Vagina (tissue), 2 donors: ENCODE measurements at regions not wholly inside any gene's neighbourhood (a gene's known extent, or its start where the extent isn't known, plus 50 kb on each side); places are given as distances from the start of the nearest gene placed in this dataset.

Source experiments
- DNase-seq, 2 donors: peaks; one replicate each; pipeline ENCODE4 v3.0.0-alpha.2; 2017; ENCODE audit errors: extremely low spot score in 2 of 2
- H3K27ac ChIP-seq: fragments of 200-600 bp; sonication (generic); one replicate; pipeline ENCODE4 v1.5.1; 2019
- H3K27me3 ChIP-seq: fragments of 200-600 bp; sonication (generic); one replicate; pipeline ENCODE4 v1.5.1; 2019
- H3K36me3 ChIP-seq, 2 donors: fragments of 200-600 bp; sonication (generic); one replicate each; pipeline ENCODE4 v1.5.1; 2017 to 2019
- H3K4me1 ChIP-seq: fragments of 200-600 bp; sonication (generic); one replicate; pipeline ENCODE4 v1.5.1; 2019
- H3K4me3 ChIP-seq, 2 donors: fragments of 200-600 bp; sonication (generic); 1 replicate in 1 of 2; 2 replicates in 1 of 2; pipeline ENCODE4 v1.5.1; 2016 to 2019
- H3K9me3 ChIP-seq: fragments of 200-600 bp; sonication (generic); one replicate; pipeline ENCODE4 v1.5.1; 2019
- POLR2A ChIP-seq, 2 donors: fragments of 450-650 bp; IDR thresholded peaks; one replicate each; pipeline ENCODE4 v1.6.1; 2017; ENCODE audit warnings: antibody characterized with exemption in 2 of 2, mild to moderate bottlenecking in 2 of 2, moderate library complexity in 2 of 2
- POLR2AphosphoS5 ChIP-seq, 2 donors: sonication (generic); formaldehyde crosslinking; IDR thresholded peaks; one replicate each; pipeline ENCODE4 v1.9.0; 2017; ENCODE audit warnings: antibody characterized with exemption in 2 of 2, mild to moderate bottlenecking in 2 of 2, low read depth in 1 of 2; ENCODE audit not compliant: insufficient read depth in 1 of 2
- intact Hi-C: fragments of 100-400 bp; cut with DNase I; formaldehyde crosslinking; loops from one replicate; pipeline ENCODE4 v1.15.1; 2023
- TF ChIP-seq, protein P1 (sequence below), 3 experiments: fragments of 450-650 bp in 2 of 3; fragments of 200-600 bp in 1 of 3; sonication (generic) in 1 of 3; IDR thresholded peaks; one replicate each; pipeline ENCODE4 v1.5.1; 2017 to 2019; ENCODE audit warnings: antibody characterized with exemption in 3 of 3, mild to moderate bottlenecking in 2 of 3, moderate library complexity in 2 of 3

DNA sequence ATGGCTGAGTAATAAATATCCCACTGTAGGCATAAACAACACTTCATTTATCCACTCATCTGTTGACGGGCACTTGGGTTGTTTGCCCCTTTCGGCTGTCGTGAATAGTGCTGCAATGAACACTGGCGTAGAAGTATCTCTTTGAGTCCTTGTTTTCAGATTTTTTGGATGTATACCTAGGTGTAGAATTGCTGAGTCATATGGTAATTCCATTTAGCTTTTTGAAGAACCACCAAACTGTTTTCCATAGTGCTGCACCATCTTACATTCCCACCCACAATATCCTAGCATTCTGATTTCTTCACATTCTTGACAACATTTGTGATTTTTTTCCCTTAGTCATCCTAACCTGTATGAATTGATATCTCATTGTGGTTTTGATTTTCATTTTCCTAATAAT is 109.0 kb downstream of the NXNL2 start:
- no peaks in the 10 kb centered on the region for H3K36me3 ChIP-seq
- intact Hi-C loops, result no loop called here
- DNase-seq, result no peak
- no peaks in the 10 kb centered on the region for H3K4me1 ChIP-seq
- H3K9me3 ChIP-seq, result no peaks in the 10 kb centered on the region
- H3K4me3 ChIP-seq, result no peak overlapping the region
- no peak overlapping the region for H3K27ac ChIP-seq
- no peak for TF ChIP-seq POLR2A (IDR thresholded peaks at IDR 0.05)
- TF ChIP-seq, protein P1, sequence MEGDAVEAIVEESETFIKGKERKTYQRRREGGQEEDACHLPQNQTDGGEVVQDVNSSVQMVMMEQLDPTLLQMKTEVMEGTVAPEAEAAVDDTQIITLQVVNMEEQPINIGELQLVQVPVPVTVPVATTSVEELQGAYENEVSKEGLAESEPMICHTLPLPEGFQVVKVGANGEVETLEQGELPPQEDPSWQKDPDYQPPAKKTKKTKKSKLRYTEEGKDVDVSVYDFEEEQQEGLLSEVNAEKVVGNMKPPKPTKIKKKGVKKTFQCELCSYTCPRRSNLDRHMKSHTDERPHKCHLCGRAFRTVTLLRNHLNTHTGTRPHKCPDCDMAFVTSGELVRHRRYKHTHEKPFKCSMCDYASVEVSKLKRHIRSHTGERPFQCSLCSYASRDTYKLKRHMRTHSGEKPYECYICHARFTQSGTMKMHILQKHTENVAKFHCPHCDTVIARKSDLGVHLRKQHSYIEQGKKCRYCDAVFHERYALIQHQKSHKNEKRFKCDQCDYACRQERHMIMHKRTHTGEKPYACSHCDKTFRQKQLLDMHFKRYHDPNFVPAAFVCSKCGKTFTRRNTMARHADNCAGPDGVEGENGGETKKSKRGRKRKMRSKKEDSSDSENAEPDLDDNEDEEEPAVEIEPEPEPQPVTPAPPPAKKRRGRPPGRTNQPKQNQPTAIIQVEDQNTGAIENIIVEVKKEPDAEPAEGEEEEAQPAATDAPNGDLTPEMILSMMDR (IDR thresholded peaks at IDR 0.05), result no peak
- TF ChIP-seq POLR2AphosphoS5 (IDR thresholded peaks at IDR 0.05; ENCODE audit: insufficient read depth in 1 of 2, low read depth in 1 of 2), result no peak
- no peaks in the 10 kb centered on the region for H3K27me3 ChIP-seq

DNA sequence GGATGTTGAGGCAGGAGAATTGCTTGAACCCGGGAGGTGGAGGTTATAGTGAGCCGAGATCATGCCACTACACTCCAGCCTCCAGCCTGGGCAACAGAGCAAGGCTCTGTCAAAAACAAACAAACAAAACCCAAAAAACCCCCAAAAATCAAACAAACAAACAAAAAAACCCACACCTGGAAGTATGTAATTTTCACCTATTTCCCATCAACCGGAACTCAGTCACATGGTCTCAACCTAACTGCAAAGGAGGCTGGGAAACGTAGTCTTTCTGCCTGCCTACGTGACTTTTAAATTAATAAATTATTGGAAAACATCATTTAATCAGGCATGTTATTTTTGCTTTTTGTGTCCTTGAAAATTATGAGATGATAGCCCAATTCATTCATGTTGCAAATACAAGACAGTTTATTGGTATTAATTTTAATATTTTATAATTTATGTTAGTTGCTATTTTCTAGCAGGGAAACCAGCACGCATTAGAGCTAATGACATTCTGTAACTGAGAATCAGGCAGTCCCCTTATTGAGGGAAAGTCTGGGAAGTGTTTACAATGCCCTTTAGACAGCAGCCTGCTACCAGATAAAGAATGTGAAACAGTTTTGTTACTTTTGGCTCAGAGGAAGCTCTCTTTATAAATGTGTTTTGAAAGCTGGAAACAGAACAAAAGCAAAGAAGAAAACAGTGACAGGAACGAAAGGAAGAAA is 110.3 kb downstream of the NXNL2 start:
- intact Hi-C loops, result no loop called here
- H3K27me3 ChIP-seq, result no peaks in the 10 kb centered on the region
- DNase-seq, result no peak
- no peak overlapping the region for H3K4me3 ChIP-seq
- H3K9me3 ChIP-seq, result no peaks in the 10 kb centered on the region
- TF ChIP-seq POLR2A (IDR thresholded peaks at IDR 0.05) (no peak), POLR2AphosphoS5 (IDR thresholded peaks at IDR 0.05; ENCODE audit: insufficient read depth in 1 of 2, low read depth in 1 of 2) (no peak)
- TF ChIP-seq, protein P1 (IDR thresholded peaks at IDR 0.05), result no peak
- no peaks in the 10 kb centered on the region for H3K36me3 ChIP-seq
- H3K4me1 ChIP-seq, result no peaks in the 10 kb centered on the region
- H3K27ac ChIP-seq, result no peak overlapping the region

DNA sequence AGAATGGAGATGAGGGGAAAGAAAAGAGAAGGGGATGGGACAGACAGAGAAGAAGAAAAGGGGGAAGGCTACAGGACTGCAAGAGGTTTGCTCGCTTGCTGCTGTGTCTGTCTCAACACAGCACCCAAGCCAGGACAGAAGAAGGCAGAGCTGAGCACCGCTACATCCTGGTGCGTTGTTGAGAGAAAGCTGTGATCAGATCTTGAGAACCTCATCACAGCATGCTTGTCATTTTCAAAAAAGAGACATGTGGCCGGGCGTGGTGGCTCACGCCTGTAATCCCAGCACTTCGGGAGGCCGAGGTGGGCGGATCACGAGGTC is 110.9 kb downstream of the NXNL2 start:
- no peak overlapping the region for H3K27ac ChIP-seq
- intact Hi-C loops, result no loop called here
- H3K4me3 ChIP-seq, result no peak overlapping the region
- no peaks in the 10 kb centered on the region for H3K27me3 ChIP-seq
- H3K36me3 ChIP-seq, result no peaks in the 10 kb centered on the region
- no peaks in the 10 kb centered on the region for H3K9me3 ChIP-seq
- DNase-seq, result no peak
- TF ChIP-seq POLR2A (IDR thresholded peaks at IDR 0.05), result no peak
- no peak for TF ChIP-seq POLR2AphosphoS5 (IDR thresholded peaks at IDR 0.05; ENCODE audit: insufficient read depth in 1 of 2, low read depth in 1 of 2)
- TF ChIP-seq, protein P1 (IDR thresholded peaks at IDR 0.05), result no peak
- no peaks in the 10 kb centered on the region for H3K4me1 ChIP-seq

DNA sequence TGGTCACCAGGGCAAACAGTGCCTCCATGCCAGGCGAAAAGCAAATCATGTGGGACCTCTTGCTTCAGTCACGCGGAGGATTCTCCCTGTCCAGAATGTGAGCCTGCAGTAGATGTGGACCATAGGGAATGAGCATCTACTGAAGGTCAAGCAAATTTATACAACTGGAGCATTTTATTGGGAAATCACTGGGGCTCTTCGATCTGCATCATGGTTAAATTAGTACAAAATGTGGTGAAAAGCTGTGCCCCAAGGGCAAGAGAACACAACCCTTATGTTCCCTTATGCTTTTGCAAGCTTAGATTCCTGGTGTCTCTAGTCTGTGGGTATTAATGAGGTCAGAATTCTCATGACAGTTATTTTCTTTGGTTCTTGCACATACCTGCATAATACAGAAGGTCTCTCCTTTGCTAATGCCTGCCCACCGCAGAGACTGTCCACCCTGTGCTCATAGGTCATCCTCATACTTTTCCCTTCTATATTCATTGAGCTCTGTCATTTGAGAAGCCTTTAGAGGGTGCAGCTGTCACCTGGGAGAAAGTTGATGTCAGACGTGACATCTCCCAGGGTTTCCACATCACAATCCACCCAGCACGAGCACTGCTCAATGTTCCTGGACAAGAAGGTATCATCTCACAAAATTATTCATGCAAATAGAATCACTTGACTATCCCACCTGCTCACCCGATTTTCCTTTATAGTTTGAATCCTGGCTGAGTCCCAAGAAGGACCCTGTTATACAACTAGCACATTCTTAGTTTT is 111.7 kb downstream of the NXNL2 start:
- no peak for DNase-seq
- TF ChIP-seq POLR2AphosphoS5 (IDR thresholded peaks at IDR 0.05; ENCODE audit: insufficient read depth in 1 of 2, low read depth in 1 of 2) (no peak), POLR2A (IDR thresholded peaks at IDR 0.05) (no peak)
- TF ChIP-seq, protein P1 (IDR thresholded peaks at IDR 0.05), result no peak
- intact Hi-C loops, result no loop called here
- H3K36me3 ChIP-seq, result no peaks in the 10 kb centered on the region
- no peaks in the 10 kb centered on the region for H3K27me3 ChIP-seq
- H3K4me1 ChIP-seq, result peaks cover 3% of the 10 kb centered on the region
- H3K4me3 ChIP-seq, result no peak overlapping the region
- no peaks in the 10 kb centered on the region for H3K9me3 ChIP-seq
- H3K27ac ChIP-seq, result no peak overlapping the region
